COLO829 (cell line): ENCODE measurements at regions not wholly inside any gene's neighbourhood (a gene's known extent, or its start where the extent isn't known, plus 50 kb on each side); places are given as distances from the start of the nearest gene placed in this dataset.
"Not testable (repeated sequence)": the region's sequence is repeated elsewhere in the genome, so short reads cannot be mapped to it uniquely, and the experiment has no call there.

Experiments used
- DNase-seq: peaks from one replicate; pipeline ENCODE4 v3.0.0; 2012; ENCODE audit warnings: low spot score

GRCh38 chr2:239819091-239819973 lies 205.8 kb downstream of the NDUFA10 start:
- no peak for DNase-seq

- no peak for DNase-seq
Observed at GRCh38 chr2:239818531-239819011, 206.6 kb downstream of the NDUFA10 start.

GRCh38 chr2:239818086-239818485 lies 207.1 kb downstream of the NDUFA10 start:
- no peak for DNase-seq

GRCh38 chr2:239817468-239818031 lies 207.6 kb downstream of the NDUFA10 start:
- not testable (repeated sequence) for DNase-seq

GRCh38 chr2:239816576-239817467 lies 208.3 kb downstream of the NDUFA10 start:
- DNase-seq = no peak

GRCh38 chr2:239815671-239816070 lies 209.5 kb downstream of the NDUFA10 start:
- no peak for DNase-seq

GRCh38 chr2:239814861-239815601 lies 210.1 kb downstream of the NDUFA10 start:
- DNase-seq = no peak

- no peak for DNase-seq
Observed at GRCh38 chr2:239814116-239814860, 210.9 kb downstream of the NDUFA10 start.

GRCh38 chr2:239813261-239814115 lies 211.7 kb downstream of the NDUFA10 start:
- DNase-seq = no peak

GRCh38 chr2:239811806-239812560 lies 213.2 kb downstream of the NDUFA10 start:
- no peak for DNase-seq

GRCh38 chr2:239811111-239811781 lies 213.9 kb downstream of the NDUFA10 start:
- DNase-seq = no peak

GRCh38 chr2:239809391-239809790 lies 215.8 kb downstream of the NDUFA10 start:
- DNase-seq = no peak

GRCh38 chr2:239807568-239807967 lies 217.6 kb downstream of the NDUFA10 start:
- DNase-seq = no peak

GRCh38 chr2:239806758-239807434 lies 218.2 kb downstream of the NDUFA10 start:
- no peak for DNase-seq

GRCh38 chr2:239806276-239806675 lies 218.9 kb downstream of the NDUFA10 start:
- no peak for DNase-seq

GRCh38 chr2:239805414-239805813 lies 219.7 kb downstream of the NDUFA10 start:
- no peak for DNase-seq

GRCh38 chr2:239805043-239805329 lies 220.2 kb downstream of the NDUFA10 start:
- DNase-seq = no peak
